KOPT-K1 (cell line): ENCODE measurements at regions not wholly inside any gene's neighbourhood (a gene's known extent, or its start where the extent isn't known, plus 50 kb on each side); places are given as distances from the start of the nearest gene placed in this dataset.

ENCODE experiments used
- H3K27ac ChIP-seq: fragments of 200-600 bp; sonication (generic); 2 replicates; pipeline ENCODE4 v1.5.1; 2016; ENCODE audit warnings: antibody characterized with exemption, mild to moderate bottlenecking, low read depth, low read length; ENCODE audit not compliant: poor library complexity, severe bottlenecking
- H3K36me3 ChIP-seq: fragments of 200-600 bp; sonication (generic); 2 replicates; pipeline ENCODE4 v1.5.1; 2017; ENCODE audit warnings: antibody characterized with exemption, mild to moderate bottlenecking, low read length, moderate library complexity; ENCODE audit not compliant: insufficient read depth
- H3K9me3 ChIP-seq: fragments of 200-600 bp; sonication (generic); 2 replicates; pipeline ENCODE4 v1.5.1; 2017; ENCODE audit warnings: antibody characterized with exemption, low read length, mild to moderate bottlenecking; ENCODE audit not compliant: insufficient read depth, poor library complexity, severe bottlenecking

- Histone ChIP-seq H3K9me3 (no peaks in the 10 kb centered on the region), H3K36me3 (no peaks in the 10 kb centered on the region), H3K27ac (no peak overlapping the region)
These were observed 547.6 kb downstream of the NR2F2 start for GRCh38 chr15:96878129-96878528.

- no peaks in the 10 kb centered on the region for H3K9me3 ChIP-seq
- H3K27ac ChIP-seq, result no peak overlapping the region
- H3K36me3 ChIP-seq, result no peaks in the 10 kb centered on the region
These were observed 551.7 kb downstream of the NR2F2 start for GRCh38 chr15:96882121-96882772.

- Histone ChIP-seq H3K9me3 (no peaks in the 10 kb centered on the region), H3K27ac (no peak overlapping the region), H3K36me3 (no peaks in the 10 kb centered on the region)
These were observed 557.2 kb downstream of the NR2F2 start for GRCh38 chr15:96887730-96888129.

GRCh38 chr15:96888764-96889163 is 558.3 kb downstream of the NR2F2 start:
- Histone ChIP-seq H3K9me3 (no peaks in the 10 kb centered on the region), H3K27ac (no peak overlapping the region), H3K36me3 (no peaks in the 10 kb centered on the region)

- H3K9me3 ChIP-seq, result no peaks in the 10 kb centered on the region
- H3K36me3 ChIP-seq, result no peaks in the 10 kb centered on the region
- peak overlapping the region; percentile 45 for H3K27ac ChIP-seq
These were observed 559.4 kb downstream of the NR2F2 start for GRCh38 chr15:96889734-96890480.

- Histone ChIP-seq H3K9me3 (no peaks in the 10 kb centered on the region), H3K36me3 (no peaks in the 10 kb centered on the region), H3K27ac (no peak overlapping the region)
These were observed 560.5 kb downstream of the NR2F2 start for GRCh38 chr15:96891046-96891445.

GRCh38 chr15:96893159-96893906 is 562.8 kb downstream of the NR2F2 start:
- Histone ChIP-seq H3K27ac (no peak overlapping the region), H3K36me3 (no peaks in the 10 kb centered on the region), H3K9me3 (no peaks in the 10 kb centered on the region)

GRCh38 chr15:96894659-96895058 is 564.2 kb downstream of the NR2F2 start:
- Histone ChIP-seq H3K9me3 (no peaks in the 10 kb centered on the region), H3K36me3 (no peaks in the 10 kb centered on the region), H3K27ac (no peak overlapping the region)

GRCh38 chr15:96896766-96897165 is 566.3 kb downstream of the NR2F2 start:
- Histone ChIP-seq H3K9me3 (no peaks in the 10 kb centered on the region), H3K27ac (no peak overlapping the region), H3K36me3 (no peaks in the 10 kb centered on the region)

- H3K27ac ChIP-seq, result no peak overlapping the region
- peaks cover 5% of the 10 kb centered on the region for H3K9me3 ChIP-seq
- H3K36me3 ChIP-seq, result no peaks in the 10 kb centered on the region
These were observed 583.6 kb downstream of the NR2F2 start for GRCh38 chr15:96914081-96914480.

- H3K36me3 ChIP-seq, result no peaks in the 10 kb centered on the region
- no peak overlapping the region for H3K27ac ChIP-seq
- H3K9me3 ChIP-seq, result peaks cover 5% of the 10 kb centered on the region
These were observed 586.2 kb downstream of the NR2F2 start for GRCh38 chr15:96916750-96917149.

- Histone ChIP-seq H3K27ac (no peak overlapping the region), H3K36me3 (no peaks in the 10 kb centered on the region), H3K9me3 (no peaks in the 10 kb centered on the region)
These were observed 594.1 kb downstream of the NR2F2 start for GRCh38 chr15:96924570-96924969.

- Histone ChIP-seq H3K9me3 (no peaks in the 10 kb centered on the region), H3K36me3 (no peaks in the 10 kb centered on the region), H3K27ac (no peak overlapping the region)
These were observed 617.1 kb downstream of the NR2F2 start for GRCh38 chr15:96947296-96948229.

GRCh38 chr15:96948981-96949380 is 618.5 kb downstream of the NR2F2 start:
- Histone ChIP-seq H3K9me3 (no peaks in the 10 kb centered on the region), H3K36me3 (no peaks in the 10 kb centered on the region), H3K27ac (no peak overlapping the region)
